Adipocyte (in vitro differentiated cells): ENCODE measurements at regions not wholly inside any gene's neighbourhood (a gene's known extent, or its start where the extent isn't known, plus 50 kb on each side); places are given as distances from the start of the nearest gene placed in this dataset.
"Not testable (repeated sequence)": the region's sequence is repeated elsewhere in the genome, so short reads cannot be mapped to it uniquely, and the experiment has no call there.

ENCODE experiments used
- DNase-seq: peaks from one replicate; pipeline ENCODE4 v3.0.0-alpha.2; 2015; ENCODE audit warnings: low read depth
- H3K27me3 ChIP-seq: replicated peaks from 2 replicates; pipeline ENCODE4 v1.7.0; 2013; ENCODE audit warnings: mild to moderate bottlenecking, low read length, moderate library complexity; ENCODE audit not compliant: control insufficient read depth, insufficient read depth
- H3K36me3 ChIP-seq: 2 replicates; pipeline ENCODE4 v1.7.0; 2013; ENCODE audit warnings: low read length, mild to moderate bottlenecking, moderate library complexity; ENCODE audit not compliant: control insufficient read depth, insufficient read depth, severe bottlenecking
- H3K4me1 ChIP-seq: 2 replicates; pipeline ENCODE4 v1.7.0; 2013; ENCODE audit warnings: mild to moderate bottlenecking, low read length, moderate library complexity; ENCODE audit not compliant: control insufficient read depth, insufficient read depth
- H3K4me3 ChIP-seq: 2 replicates; pipeline ENCODE4 v1.7.0; 2013; ENCODE audit warnings: mild to moderate bottlenecking, low read length, moderate library complexity
- H3K9ac ChIP-seq: 2 replicates; pipeline ENCODE4 v1.7.0; 2013; ENCODE audit warnings: mild to moderate bottlenecking, low read length, moderate library complexity
- H3K9me3 ChIP-seq: 2 replicates; pipeline ENCODE4 v1.7.0; 2013; ENCODE audit warnings: mild to moderate bottlenecking, low read length, moderate library complexity; ENCODE audit not compliant: control insufficient read depth

DNA sequence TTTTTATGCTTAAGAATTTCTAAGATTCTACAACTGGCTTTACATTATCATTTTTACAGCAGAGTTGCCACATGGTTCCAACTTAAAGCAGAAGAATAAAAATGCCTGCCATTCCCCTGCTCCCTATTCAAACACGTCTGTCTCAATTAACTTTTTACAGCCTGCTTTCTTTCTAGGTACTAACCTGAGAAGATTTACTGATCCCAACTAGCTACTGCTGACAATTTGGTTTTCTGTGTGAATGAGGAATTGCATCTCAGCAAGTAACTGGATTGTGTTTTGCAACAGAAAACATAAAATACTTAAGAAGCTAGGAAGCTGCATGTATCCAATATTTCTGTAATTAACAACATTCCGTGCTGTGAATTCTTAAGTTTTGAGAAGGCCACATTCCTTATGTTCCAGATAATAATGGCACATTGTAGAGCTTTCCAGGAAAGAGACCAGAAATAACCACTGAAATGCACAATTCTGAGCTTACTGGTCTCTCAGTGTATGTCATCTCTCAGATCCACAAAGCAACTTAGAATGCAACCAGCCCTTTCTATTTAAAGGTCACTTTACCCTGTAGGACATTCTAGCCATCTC, 306.8 kb upstream of the NMUR2 start:
- Histone ChIP-seq H3K4me1 (no peaks in the 10 kb centered on the region), H3K36me3 (no peaks in the 10 kb centered on the region), H3K4me3 (no peak overlapping the region), H3K27me3 (no peaks in the 10 kb centered on the region), H3K9ac (no peak overlapping the region), H3K9me3 (no peaks in the 10 kb centered on the region)
- DNase-seq, result no peak

DNA sequence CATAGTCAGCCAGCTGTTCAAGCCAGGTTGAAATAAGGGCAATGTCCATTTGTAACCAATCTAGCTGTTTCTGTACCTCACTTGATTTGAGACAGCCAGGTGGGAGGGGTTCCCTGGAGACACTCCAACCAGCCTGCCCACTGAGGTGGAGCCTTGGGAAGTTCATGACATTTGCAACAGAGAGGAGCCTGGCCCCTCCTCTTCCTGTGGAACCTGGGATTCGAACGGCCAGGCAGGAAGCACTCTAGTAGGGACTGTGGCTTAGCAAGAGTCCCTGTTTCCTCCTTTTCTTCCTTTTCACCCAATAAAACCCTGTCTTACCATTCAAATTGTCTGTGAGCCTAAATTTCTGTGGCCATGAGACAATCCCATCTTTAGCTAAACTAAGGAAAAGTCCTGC, 312.3 kb upstream of the NMUR2 start:
- Histone ChIP-seq H3K4me3 (no peak overlapping the region), H3K36me3 (no peaks in the 10 kb centered on the region), H3K9me3 (peaks cover 20% of the 10 kb centered on the region), H3K27me3 (no peaks in the 10 kb centered on the region), H3K4me1 (no peaks in the 10 kb centered on the region), H3K9ac (no peak overlapping the region)
- no peak for DNase-seq

- no peak for DNase-seq
- Histone ChIP-seq H3K9me3 (peaks cover 34% of the 10 kb centered on the region), H3K4me1 (no peaks in the 10 kb centered on the region), H3K9ac (no peak overlapping the region), H3K36me3 (no peaks in the 10 kb centered on the region), H3K27me3 (no peaks in the 10 kb centered on the region), H3K4me3 (no peak overlapping the region)
These were observed 318.4 kb upstream of the NMUR2 start for GRCh38 chr5:152723482-152723881.

- no peaks in the 10 kb centered on the region for H3K4me1 ChIP-seq
- no peaks in the 10 kb centered on the region for H3K36me3 ChIP-seq
- H3K27me3 ChIP-seq, result no peaks in the 10 kb centered on the region
- H3K9ac ChIP-seq, result no peak overlapping the region
- no peak overlapping the region for H3K4me3 ChIP-seq
- no peak for DNase-seq
- H3K9me3 ChIP-seq, result peaks cover 4% of the 10 kb centered on the region
These were observed 325.1 kb upstream of the NMUR2 start for GRCh38 chr5:152730176-152730575.

- Histone ChIP-seq H3K36me3 (no peaks in the 10 kb centered on the region), H3K9me3 (peaks cover 4% of the 10 kb centered on the region), H3K4me3 (no peak overlapping the region), H3K9ac (no peak overlapping the region), H3K4me1 (no peaks in the 10 kb centered on the region), H3K27me3 (no peaks in the 10 kb centered on the region)
- no peak for DNase-seq
These were observed 331.8 kb upstream of the NMUR2 start for GRCh38 chr5:152736906-152737305.

- Histone ChIP-seq H3K4me3 (no peak overlapping the region), H3K9me3 (peaks cover 4% of the 10 kb centered on the region), H3K27me3 (no peaks in the 10 kb centered on the region), H3K36me3 (no peaks in the 10 kb centered on the region), H3K4me1 (no peaks in the 10 kb centered on the region), H3K9ac (no peak overlapping the region)
- DNase-seq, result no peak
These were observed 334.8 kb upstream of the NMUR2 start for GRCh38 chr5:152739916-152740315.

DNA sequence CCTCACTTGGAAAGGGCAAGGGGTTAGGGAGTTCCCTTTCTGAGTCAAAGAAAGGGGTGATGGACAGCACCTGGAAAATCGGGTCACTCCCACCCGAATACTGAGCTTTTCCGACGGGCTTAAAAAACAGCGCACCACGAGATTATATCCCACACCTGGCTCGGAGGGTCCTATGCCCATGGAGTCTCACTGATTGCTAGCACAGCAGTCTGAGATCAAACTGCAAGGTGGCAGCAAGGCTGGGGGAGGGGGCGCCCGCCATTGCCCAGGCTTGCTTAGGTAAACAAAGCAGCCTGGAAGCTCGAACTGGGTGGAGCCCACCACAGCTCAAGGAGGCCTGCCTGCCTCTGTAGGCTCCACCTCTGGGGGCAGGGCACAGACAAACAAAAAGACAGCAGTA, 336.0 kb upstream of the NMUR2 start:
- not testable (repeated sequence) for H3K9ac ChIP-seq, H3K27me3 ChIP-seq, H3K36me3 ChIP-seq, H3K4me1 ChIP-seq, H3K9me3 ChIP-seq, DNase-seq, H3K4me3 ChIP-seq

DNA sequence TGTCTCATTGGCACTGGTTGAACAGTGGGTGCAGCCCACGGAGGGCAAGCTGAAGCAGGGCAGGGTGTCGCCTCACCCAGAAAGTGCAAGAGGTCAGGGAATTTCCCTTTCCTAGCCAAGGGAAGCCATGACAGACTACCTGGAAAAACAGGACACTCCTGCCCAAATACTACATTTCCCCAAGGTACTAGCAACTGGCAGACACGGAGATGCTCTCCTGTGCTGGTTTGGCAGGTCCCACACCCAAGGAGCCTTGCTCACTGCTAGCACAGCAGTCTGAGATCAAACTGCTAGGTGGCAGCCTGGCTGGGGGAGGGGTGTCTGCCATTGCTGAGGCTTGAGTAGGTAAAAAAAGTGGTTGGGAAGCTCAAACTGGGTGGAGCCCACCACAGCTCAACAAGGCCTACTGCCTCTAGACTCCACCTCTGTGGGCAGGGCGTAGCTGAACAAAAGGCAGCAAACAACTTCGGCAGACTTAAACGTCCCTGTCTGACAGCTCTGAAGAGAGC, 382.7 kb upstream of the NMUR2 start:
- not testable (repeated sequence) for H3K9ac ChIP-seq, H3K9me3 ChIP-seq, H3K36me3 ChIP-seq, H3K4me1 ChIP-seq, H3K27me3 ChIP-seq, H3K4me3 ChIP-seq, DNase-seq

DNA sequence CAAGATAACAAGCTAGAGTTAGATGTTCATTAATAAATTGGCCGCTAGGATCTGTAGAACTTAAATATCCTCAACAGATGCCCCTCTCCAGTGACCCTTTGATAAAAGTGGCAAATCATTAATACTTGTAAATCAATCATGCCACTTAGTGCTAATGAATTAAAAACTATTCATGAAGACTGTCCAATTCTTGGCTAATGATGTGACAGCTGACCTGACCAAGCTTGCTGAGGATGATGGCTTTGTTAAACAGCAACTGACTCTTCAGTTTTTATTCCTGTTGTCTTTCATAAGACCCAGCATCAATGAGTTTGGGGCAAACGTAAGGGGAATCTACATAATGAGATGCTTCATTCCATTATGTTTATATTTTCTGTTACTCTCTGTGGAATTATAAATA, 396.8 kb upstream of the NMUR2 start:
- H3K4me3 ChIP-seq, result no peak overlapping the region
- DNase-seq, result no peak
- no peak overlapping the region for H3K9ac ChIP-seq
- no peaks in the 10 kb centered on the region for H3K27me3 ChIP-seq
- H3K4me1 ChIP-seq, result no peaks in the 10 kb centered on the region
- H3K9me3 ChIP-seq, result no peaks in the 10 kb centered on the region
- H3K36me3 ChIP-seq, result no peaks in the 10 kb centered on the region

DNA sequence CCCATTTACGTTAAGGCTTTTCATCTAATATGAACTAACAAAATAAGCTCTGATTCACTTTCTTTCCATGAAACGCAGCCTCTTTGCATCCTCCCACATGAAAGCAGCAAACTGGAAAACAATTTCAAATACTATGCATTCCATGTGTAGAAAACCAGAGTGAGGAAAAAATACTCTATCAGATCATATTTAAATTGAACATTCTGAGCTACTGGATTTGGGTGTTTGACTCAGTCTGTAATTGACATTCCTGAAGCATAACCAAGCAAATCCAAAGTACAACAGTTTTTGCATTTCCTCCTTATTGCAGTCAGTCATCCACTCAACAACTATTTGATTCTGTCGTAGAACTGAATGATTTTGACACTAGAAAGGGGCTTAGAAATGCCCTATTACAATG, 399.1 kb upstream of the NMUR2 start:
- DNase-seq, result no peak

DNA sequence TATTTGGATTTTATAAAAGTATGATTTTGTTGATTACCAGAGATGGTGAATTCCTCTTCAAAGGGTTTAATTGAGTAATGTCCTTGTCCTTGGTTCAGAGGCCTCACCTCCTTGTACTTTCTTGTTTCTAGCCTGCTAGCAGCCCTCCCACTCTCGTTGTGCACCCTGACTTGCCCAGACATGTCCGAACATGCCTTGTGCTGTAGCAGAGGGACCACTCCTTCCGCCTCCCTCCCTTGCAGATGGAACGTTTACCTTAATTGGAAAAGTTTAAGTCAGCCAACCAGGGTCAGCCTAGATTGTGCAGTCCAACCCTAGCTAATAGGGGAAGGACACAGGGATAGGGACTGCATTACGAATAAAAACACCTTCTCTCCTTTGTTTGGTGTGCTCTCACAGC, 406.9 kb upstream of the NMUR2 start:
- Histone ChIP-seq H3K9ac (no peak overlapping the region), H3K36me3 (no peaks in the 10 kb centered on the region), H3K4me3 (no peak overlapping the region), H3K27me3 (no peaks in the 10 kb centered on the region), H3K4me1 (no peaks in the 10 kb centered on the region), H3K9me3 (peaks cover 8% of the 10 kb centered on the region)
- no peak for DNase-seq

More for the DNA sequence above, 399.1 kb upstream of the NMUR2 start:
- no peak overlapping the region for H3K9ac ChIP-seq
- no peaks in the 10 kb centered on the region for H3K9me3 ChIP-seq
- no peaks in the 10 kb centered on the region for H3K4me1 ChIP-seq
- H3K36me3 ChIP-seq, result no peaks in the 10 kb centered on the region
- no peak overlapping the region for H3K4me3 ChIP-seq
- H3K27me3 ChIP-seq, result no peaks in the 10 kb centered on the region

GRCh38 chr5:152813526-152813925, 408.4 kb upstream of the NMUR2 start:
- Histone ChIP-seq H3K27me3 (no peaks in the 10 kb centered on the region), H3K9me3 (peaks cover 8% of the 10 kb centered on the region), H3K4me3 (no peak overlapping the region), H3K9ac (no peak overlapping the region), H3K36me3 (no peaks in the 10 kb centered on the region), H3K4me1 (no peaks in the 10 kb centered on the region)
- no peak for DNase-seq
